ENCODE measurements at regions not wholly inside any gene's neighbourhood (a gene's known extent, or its start where the extent isn't known, plus 50 kb on each side); places are given as distances from the start of the nearest gene placed in this dataset.

- TF ChIP-seq CTCF (IDR thresholded peaks at IDR 0.05) (no peak), POLR2A (IDR thresholded peaks at IDR 0.05) (no peak)
- no peak overlapping the region for H3K27ac ChIP-seq
- no peaks in the 10 kb centered on the region for H3K4me1 ChIP-seq
- DNase-seq = no peak
- no peaks in the 10 kb centered on the region for H3K27me3 ChIP-seq
- H3K4me3 ChIP-seq = no peak overlapping the region
- H3K36me3 ChIP-seq = no peaks in the 10 kb centered on the region
- no peaks in the 10 kb centered on the region for H3K9me3 ChIP-seq
- intact Hi-C loops (cut with DNase I; ENCODE audit: low total_unique reads) = no loop called here
These were observed 410.2 kb downstream of the MID1IP1 start for GRCh38 chrX:39211501-39211900.

- Histone ChIP-seq H3K27ac (no peak overlapping the region), H3K4me3 (no peak overlapping the region), H3K9me3 (no peaks in the 10 kb centered on the region), H3K36me3 (no peaks in the 10 kb centered on the region), H3K27me3 (no peaks in the 10 kb centered on the region), H3K4me1 (no peaks in the 10 kb centered on the region)
- intact Hi-C loops (cut with DNase I; ENCODE audit: low total_unique reads) = no loop called here
- no peak for DNase-seq
- TF ChIP-seq POLR2A (IDR thresholded peaks at IDR 0.05) (no peak), CTCF (IDR thresholded peaks at IDR 0.05) (no peak)
These were observed 411.2 kb downstream of the MID1IP1 start for GRCh38 chrX:39212456-39212855.

GRCh38 chrX:39214387-39215126, 413.3 kb downstream of the MID1IP1 start:
- intact Hi-C loops (cut with DNase I; ENCODE audit: low total_unique reads) = no loop called here
- Histone ChIP-seq H3K4me3 (no peak overlapping the region), H3K27me3 (no peaks in the 10 kb centered on the region), H3K9me3 (no peaks in the 10 kb centered on the region), H3K4me1 (no peaks in the 10 kb centered on the region), H3K27ac (no peak overlapping the region), H3K36me3 (no peaks in the 10 kb centered on the region)
- DNase-seq = peak in 1 of 2 donors; percentile 20
- TF ChIP-seq CTCF (IDR thresholded peaks at IDR 0.05) = no peak
- TF ChIP-seq POLR2A (IDR thresholded peaks at IDR 0.05) = no peak

GRCh38 chrX:39220952-39221351, 419.7 kb downstream of the MID1IP1 start:
- Histone ChIP-seq H3K4me1 (no peaks in the 10 kb centered on the region), H3K9me3 (no peaks in the 10 kb centered on the region), H3K27ac (no peak overlapping the region), H3K36me3 (no peaks in the 10 kb centered on the region), H3K27me3 (no peaks in the 10 kb centered on the region), H3K4me3 (no peak overlapping the region)
- DNase-seq = no peak
- intact Hi-C loops (cut with DNase I; ENCODE audit: low total_unique reads) = no loop called here
- TF ChIP-seq POLR2A (IDR thresholded peaks at IDR 0.05) = no peak

GRCh38 chrX:39222346-39223113, 421.3 kb downstream of the MID1IP1 start:
- H3K4me3 ChIP-seq = no peak overlapping the region
- H3K4me1 ChIP-seq = no peaks in the 10 kb centered on the region
- H3K27me3 ChIP-seq = no peaks in the 10 kb centered on the region
- no peak overlapping the region for H3K27ac ChIP-seq
- TF ChIP-seq CTCF (IDR thresholded peaks at IDR 0.05) (no peak), POLR2A (IDR thresholded peaks at IDR 0.05) (no peak)
- H3K9me3 ChIP-seq = no peaks in the 10 kb centered on the region
- no peak for DNase-seq
- intact Hi-C loops (cut with DNase I; ENCODE audit: low total_unique reads) = no loop called here
- H3K36me3 ChIP-seq = no peaks in the 10 kb centered on the region

Data from uterus (tissue), 3 donors.